Stimulated activated CD8-positive, alpha-beta memory T cell treated with anti-CD3 and anti-CD28 coated beads, Interleukin-4, amount 100 ng/mL, for 48 hours (primary cell): ENCODE measurements at regions not wholly inside any gene's neighbourhood (a gene's known extent, or its start where the extent isn't known, plus 50 kb on each side); places are given as distances from the start of the nearest gene placed in this dataset.

Source experiments
- DNase-seq: peaks from one replicate; pipeline ENCODE4 v3.0.0-alpha.2; 2020

GRCh38 chr6:156725712-156726111, 51.5 kb upstream of the ARID1B start:
- DNase-seq = no peak

DNA sequence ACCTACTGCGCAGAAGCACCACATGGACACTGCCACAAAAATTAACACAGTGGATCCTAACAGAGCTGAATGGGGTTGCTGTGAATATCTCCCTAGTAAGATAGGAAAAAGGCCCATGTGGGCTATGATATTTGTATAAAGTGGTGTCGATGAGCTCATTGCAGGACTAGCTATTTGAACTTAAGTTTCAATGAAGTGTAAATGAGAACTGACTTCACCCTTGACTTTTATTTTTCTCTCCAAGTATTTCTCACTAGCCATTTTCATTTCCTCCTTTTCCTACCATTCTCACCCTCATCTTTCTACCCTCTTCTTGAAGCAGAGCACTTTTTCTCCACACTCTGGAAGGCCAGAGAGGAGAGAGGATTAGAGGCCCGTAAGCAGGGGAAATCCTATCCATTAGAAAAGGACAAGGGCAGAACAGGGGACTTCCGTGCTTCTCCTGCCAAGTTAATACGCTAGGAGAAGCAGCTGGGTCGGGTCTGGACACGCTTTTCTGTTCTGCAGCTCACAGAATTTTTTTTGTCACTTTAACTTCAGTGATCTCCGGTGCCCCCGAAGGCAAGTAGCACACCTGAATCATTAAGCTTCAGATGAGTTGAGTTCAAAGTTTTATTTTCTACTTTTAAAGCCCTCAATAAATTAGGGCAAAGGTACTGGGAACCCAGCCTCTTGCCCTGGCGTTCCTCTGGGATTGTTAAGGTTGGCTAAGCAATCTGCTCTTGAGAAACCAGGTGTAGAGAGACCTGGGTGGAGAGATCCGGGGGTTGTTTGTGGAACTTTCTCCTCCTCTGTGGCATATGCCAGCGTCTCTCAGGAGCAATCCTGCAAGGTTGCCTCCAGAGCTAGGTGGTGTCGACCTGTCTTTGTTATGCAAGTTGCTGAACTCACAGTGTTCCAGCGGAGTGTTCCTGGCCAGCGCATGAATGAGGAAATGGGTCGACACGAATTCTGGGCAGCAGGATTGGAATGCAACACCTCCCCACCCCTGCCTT, 56.2 kb upstream of the ARID1B start:
- DNase-seq = no peak

- DNase-seq = peak; percentile 75
Observed at GRCh38 chr6:156719720-156720563, 57.2 kb upstream of the ARID1B start.

DNA sequence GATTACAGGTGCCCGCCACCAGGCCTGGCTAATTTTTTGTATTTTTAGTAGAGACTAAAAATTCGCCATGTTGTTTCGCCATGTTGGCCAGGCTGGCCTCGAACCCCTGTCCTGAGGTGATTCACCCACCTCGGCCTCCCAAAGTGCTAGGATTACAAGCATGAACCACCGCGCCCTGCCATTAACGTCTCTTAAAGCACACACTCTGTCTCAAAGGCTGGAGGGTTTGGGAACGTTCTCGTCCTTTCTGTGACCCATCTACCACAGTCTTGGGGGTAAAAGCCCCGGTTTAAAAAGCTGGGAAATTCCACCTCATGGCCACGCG, 57.8 kb upstream of the ARID1B start:
- no peak for DNase-seq

DNA sequence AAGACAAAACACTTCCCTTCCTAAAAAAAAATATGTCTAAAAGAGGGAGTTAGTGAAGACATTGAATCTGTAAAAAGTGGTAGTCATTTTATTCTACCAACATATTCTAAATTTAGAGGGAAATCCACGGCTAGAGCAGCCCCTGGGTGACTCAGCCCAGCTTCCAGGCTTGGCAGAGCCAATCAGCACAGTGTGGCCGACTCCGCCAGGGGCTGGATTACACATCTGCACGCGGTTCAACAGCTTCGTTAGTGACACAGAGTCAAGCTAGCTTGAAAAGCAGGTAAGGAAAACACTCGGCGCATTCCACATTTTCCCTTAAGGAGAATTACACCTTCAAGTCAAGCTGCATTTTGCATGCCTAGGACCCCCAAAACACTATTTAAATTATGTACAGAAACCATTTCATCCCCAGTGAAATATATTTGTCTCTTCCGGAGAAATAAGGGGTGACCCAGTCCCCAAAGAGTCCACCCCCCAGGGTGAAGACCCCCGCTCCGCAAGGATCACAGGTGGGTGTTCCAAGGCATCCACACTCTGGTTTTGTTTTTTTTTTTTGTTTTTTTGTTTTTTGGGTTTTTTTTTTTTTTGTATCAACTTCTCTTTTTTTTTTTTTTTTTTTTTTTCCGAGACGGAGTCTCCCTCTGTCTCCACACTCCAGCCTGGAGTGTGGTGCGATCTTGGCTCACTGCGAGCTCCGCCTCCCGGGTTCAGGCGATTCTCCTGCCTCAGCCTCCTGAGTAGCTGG, 58.4 kb upstream of the ARID1B start:
- DNase-seq = no peak

DNA sequence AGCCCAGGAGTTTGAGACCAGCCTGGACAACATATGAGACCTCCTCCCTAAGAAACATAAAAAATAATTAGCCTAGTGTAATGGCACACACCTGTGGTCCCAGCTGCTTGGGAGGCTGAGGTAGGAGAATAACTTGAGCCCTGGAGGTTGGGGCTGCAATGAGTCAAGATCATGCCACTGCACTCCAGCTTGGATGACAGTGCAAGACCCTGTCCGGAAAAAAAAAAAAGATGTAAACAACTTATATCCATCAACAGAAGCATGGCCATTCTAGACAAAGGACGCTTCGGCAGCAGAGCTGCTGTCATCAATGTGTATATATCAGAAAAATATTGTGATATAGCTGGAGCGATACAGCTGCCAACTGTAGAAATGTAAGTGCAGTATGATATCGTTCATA, 59.6 kb upstream of the ARID1B start:
- DNase-seq = no peak

DNA sequence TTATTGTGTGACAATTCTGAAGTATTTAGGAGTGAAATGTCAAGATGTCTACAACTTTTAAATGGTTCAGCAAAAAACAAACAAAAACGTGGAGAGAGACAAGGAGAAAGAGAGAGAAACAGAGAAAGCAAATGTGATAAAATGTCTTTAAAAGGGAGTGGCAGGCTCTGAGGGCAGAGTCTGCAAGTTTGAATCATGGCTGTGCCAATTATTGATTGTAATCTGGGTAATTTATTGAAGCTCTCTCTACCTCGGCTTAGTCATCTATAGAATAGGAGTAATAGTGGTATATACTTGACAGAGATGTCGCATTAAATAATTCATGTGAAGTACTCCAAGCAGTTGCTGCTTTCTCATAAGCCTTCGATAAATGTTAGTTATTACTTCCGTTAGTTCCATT, 61.3 kb upstream of the ARID1B start:
- DNase-seq = no peak

DNA sequence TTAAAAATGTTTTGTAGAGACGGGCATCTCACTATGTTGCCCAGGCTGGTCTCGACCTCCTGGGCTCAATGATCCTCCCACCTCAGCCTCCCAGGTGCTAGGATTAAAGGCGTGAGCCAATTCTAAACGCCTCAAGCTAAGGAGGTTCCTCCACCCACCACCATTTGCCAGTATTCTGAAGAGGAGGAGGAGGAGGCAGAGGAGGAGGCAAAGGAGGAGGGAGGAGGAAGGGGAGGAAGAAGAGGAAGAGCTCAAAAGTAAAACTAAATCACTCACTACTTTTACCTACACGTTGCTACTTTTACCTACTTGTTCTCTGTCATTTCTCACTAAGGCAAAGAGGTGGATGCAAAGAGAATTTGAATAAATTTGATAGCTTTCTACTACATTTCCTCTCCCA, 63.6 kb upstream of the ARID1B start:
- no peak for DNase-seq

GRCh38 chr6:156710479-156710878, 66.7 kb upstream of the ARID1B start:
- no peak for DNase-seq

GRCh38 chr6:156707818-156708217, 69.4 kb upstream of the ARID1B start:
- DNase-seq = no peak

DNA sequence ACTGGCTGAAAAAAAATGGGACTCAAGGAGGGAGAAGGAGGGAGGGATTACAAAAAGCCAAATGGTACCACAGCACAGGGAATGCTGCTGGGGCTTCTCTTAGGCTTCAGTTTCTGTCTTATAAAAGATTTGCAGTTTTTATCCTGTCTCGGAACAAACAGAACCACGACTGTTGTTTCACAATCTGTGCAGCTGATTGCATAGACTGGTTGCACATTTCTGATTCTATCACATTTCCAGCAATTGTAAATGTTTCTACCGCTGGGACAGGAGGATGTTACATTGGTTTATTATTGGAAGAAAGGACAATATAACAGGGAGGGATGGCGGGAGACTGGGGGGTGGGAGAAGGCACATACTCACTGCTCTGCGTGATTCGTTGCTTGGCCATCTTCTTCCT, 73.5 kb upstream of the ARID1B start:
- DNase-seq = no peak

DNA sequence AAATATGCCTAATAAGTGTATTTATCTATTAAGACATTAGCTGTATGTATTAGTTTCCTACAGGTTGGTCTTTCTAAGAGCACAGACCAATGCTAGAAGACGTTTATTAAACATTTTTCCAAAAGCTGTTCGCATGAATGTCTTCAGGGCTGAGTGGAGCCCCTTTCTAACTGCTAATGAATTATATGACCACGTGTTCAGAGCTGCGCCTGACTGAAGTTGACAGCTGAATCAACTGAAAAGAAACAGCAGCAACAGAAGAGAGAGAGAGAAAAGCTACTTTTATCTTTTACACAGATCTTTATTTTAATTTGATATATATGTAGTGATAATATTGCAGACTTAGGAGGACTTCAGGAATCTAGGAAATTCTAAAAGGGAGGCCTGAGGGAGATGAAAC, 75.2 kb upstream of the ARID1B start:
- DNase-seq = no peak

- DNase-seq = no peak
Observed at GRCh38 chr6:156700440-156701057, 76.6 kb upstream of the ARID1B start.

- no peak for DNase-seq
Observed at GRCh38 chr6:156699935-156700334, 77.2 kb upstream of the ARID1B start.

- DNase-seq = no peak
Observed at GRCh38 chr6:156699017-156699421, 78.2 kb upstream of the ARID1B start.

GRCh38 chr6:156698239-156699016, 78.8 kb upstream of the ARID1B start:
- no peak for DNase-seq

DNA sequence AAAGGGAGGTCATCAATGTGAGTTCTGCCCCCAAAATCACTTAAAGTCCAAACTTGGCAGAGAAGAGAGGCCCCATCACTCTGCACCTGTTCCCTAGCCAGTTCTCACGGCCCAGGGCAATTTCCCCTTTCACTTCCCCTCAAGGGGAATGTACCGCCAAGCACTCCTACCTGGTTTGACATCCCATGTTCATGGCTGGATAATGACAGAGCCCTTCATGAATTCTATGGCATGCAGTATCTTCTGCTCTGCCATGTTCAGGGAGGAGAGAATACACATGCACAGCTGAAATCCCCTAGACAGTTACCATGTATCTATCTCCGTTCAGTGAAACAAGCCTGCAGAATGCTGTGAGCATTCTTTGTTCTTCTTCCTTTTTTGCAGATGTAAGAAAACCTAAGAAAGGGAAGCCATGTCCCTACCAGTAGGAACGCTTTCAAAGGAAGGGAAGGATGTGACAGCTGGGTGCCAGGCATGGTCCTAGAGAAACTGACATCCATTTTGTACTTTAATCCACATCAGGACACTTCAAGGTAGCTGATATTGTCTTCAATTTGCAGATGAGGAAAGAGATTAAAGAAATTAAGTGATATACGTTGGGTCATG, 79.8 kb upstream of the ARID1B start:
- no peak for DNase-seq

- DNase-seq = no peak
Observed at GRCh38 chr6:156695742-156696141, 81.4 kb upstream of the ARID1B start.

DNA sequence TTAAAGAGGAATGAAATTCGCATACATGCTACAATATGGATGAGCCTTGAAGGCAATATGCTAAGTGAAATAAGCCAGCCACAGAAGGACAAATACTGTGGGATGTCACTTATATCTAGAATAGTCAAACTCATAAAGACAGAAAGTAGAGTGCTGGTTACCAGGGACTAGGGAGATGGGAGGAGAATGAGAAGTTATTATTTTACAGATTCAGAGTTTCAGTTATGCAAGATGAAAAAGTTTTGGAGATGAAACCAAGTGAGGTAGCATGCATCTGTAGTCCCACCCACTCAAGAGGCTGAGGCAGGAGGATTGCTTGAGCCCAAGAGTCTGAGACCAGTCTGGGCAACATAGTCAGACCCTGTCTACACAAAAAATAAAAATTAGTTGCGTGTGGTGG, 82.5 kb upstream of the ARID1B start:
- no peak for DNase-seq

- no peak for DNase-seq
Observed at GRCh38 chr6:156691018-156691417, 86.2 kb upstream of the ARID1B start.

DNA sequence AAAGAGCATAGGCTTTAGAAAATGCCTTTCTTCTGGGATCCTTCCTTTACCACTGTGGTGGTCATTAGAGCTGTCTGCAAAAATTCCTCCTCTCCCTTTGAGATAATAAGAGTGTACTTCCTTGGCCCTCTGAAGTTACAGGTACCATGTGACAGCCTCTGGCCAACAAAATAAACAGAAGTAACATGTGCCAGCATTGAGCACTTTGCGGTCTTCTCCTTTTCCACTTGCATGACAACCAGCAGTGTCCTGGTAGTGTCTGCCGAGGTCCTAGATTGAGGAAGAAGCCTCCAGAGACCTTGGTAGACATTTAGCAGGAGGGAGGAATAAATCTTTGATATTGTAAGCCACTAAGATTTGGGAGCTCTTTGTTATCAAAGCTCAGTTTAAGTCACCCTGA, 87.5 kb upstream of the ARID1B start:
- no peak for DNase-seq

- DNase-seq = no peak
Observed at GRCh38 chr6:156688620-156688971, 88.6 kb upstream of the ARID1B start.
